ENCODE measurements at regions not wholly inside any gene's neighbourhood (a gene's known extent, or its start where the extent isn't known, plus 50 kb on each side); places are given as distances from the start of the nearest gene placed in this dataset.

DNA sequence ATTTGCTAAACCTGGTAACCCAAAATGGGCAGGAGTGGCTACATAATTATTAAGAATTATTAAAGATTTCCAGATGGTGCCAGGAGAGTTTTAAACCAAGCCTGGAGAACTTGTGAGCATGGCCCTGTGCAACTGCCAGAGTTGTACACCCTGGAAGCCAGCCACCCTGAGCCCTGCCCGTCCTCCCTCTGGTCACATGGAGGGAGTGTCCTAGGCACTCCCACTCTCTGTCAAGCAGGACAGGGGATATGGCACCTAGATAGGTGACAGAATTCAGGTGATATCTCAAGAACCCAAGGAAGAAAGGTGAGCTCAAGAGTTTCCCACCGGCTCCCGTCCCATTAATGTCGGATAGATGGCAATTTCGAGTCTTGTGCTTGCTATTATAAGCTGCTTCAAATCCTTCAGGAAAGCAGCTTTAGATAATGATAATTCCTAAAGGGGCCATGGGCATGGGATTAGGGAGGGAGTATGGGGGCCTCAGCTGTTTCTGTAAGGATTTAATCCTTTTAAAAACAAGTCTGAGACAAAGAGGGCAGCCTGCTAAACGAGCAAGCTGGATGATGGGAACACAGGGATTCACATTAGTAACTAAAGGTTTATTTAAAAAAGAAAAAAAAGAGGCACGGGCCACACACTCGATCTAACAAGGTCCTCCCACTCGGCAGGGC lies 169.1 kb downstream of the BMP7 start:
- TF ChIP-seq, protein P1, sequence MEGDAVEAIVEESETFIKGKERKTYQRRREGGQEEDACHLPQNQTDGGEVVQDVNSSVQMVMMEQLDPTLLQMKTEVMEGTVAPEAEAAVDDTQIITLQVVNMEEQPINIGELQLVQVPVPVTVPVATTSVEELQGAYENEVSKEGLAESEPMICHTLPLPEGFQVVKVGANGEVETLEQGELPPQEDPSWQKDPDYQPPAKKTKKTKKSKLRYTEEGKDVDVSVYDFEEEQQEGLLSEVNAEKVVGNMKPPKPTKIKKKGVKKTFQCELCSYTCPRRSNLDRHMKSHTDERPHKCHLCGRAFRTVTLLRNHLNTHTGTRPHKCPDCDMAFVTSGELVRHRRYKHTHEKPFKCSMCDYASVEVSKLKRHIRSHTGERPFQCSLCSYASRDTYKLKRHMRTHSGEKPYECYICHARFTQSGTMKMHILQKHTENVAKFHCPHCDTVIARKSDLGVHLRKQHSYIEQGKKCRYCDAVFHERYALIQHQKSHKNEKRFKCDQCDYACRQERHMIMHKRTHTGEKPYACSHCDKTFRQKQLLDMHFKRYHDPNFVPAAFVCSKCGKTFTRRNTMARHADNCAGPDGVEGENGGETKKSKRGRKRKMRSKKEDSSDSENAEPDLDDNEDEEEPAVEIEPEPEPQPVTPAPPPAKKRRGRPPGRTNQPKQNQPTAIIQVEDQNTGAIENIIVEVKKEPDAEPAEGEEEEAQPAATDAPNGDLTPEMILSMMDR (IDR thresholded peaks at IDR 0.05): no peak
- TF ChIP-seq POLR2A (IDR thresholded peaks at IDR 0.05): no peak
- H3K4me1 ChIP-seq: peaks cover under 1% of the 10 kb centered on the region
- no peak for DNase-seq
- H3K27ac ChIP-seq: no peak overlapping the region
- ATAC-seq: no peak
- no peak overlapping the region for H3K4me3 ChIP-seq
- WGBS, 2 donors: 44 to 50% methylated on average over 9 of the region's 9 CpGs
- H3K9me3 ChIP-seq: no peaks in the 10 kb centered on the region
- H3K36me3 ChIP-seq (replicated peaks in 1 of 2; ENCODE audit: insufficient read depth in 1 of 2, low read depth in 2 of 2): no peaks in the 10 kb centered on the region
- intact Hi-C loops (cut with DNase I): no loop called here
- no peaks in the 10 kb centered on the region for H3K27me3 ChIP-seq

DNA sequence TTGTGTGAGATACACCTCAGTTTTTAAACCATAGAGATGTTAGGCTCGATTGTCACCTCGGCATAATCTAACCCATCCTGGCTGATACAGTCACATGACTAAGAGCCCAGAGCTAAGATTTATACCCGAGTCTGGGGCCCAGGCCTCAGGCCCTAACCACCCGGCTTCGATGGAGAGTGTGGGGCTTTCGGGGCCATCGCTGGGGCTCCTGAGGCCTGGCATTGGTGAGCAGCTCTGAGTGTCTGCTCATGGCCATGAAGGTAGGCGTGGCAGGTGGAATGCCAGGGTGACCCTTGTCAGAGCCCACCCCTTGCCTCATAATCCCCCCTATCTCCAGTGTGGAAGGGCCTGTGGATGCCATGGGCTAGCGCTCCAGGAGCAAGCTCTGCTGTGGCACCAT lies 164.3 kb downstream of the BMP7 start:
- Histone ChIP-seq H3K4me3 (no peak overlapping the region), H3K36me3 (replicated peaks in 1 of 2; ENCODE audit: insufficient read depth in 1 of 2, low read depth in 2 of 2) (no peaks in the 10 kb centered on the region), H3K4me1 (no peaks in the 10 kb centered on the region), H3K27me3 (no peaks in the 10 kb centered on the region), H3K27ac (no peak overlapping the region), H3K9me3 (no peaks in the 10 kb centered on the region)
- ATAC-seq (no peak), DNase-seq (no peak)
- TF ChIP-seq, protein P1 (IDR thresholded peaks at IDR 0.05): no peak
- no peak for TF ChIP-seq POLR2A (IDR thresholded peaks at IDR 0.05)
- WGBS, 2 donors: 65 to 85% methylated on average over 8 of the region's 9 CpGs
- intact Hi-C loops (cut with DNase I): no loop called here

DNA sequence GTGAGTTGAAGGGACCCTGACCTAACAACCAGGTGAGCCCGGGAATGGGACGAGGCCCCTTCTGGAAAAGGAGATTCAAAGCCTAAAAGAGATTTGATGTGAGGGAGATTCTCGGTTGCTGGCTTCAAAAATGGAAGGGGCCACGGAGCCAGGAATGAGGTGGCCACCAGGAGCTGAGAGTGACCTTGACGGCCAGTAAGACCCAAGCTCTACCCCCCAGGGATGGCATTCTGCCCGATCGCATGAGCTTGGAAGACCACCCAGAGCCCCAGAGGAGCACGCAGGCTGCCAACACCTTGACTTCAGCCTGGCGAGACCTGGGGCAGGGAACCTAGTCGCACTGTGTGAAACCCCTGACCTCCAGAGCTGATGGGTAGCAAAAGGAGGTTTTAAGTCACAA lies 163.9 kb downstream of the BMP7 start:
- no peak for DNase-seq
- Histone ChIP-seq H3K4me1 (no peaks in the 10 kb centered on the region), H3K4me3 (no peak overlapping the region), H3K36me3 (replicated peaks in 1 of 2; ENCODE audit: insufficient read depth in 1 of 2, low read depth in 2 of 2) (no peaks in the 10 kb centered on the region), H3K27ac (no peak overlapping the region), H3K27me3 (no peaks in the 10 kb centered on the region), H3K9me3 (no peaks in the 10 kb centered on the region)
- no peak for TF ChIP-seq POLR2A (IDR thresholded peaks at IDR 0.05)
- TF ChIP-seq, protein P1 (IDR thresholded peaks at IDR 0.05): no peak
- intact Hi-C loops (cut with DNase I): no loop called here
- no peak for ATAC-seq
- WGBS, 2 donors: 77 to 80% methylated on average over 10 of the region's 10 CpGs

DNA sequence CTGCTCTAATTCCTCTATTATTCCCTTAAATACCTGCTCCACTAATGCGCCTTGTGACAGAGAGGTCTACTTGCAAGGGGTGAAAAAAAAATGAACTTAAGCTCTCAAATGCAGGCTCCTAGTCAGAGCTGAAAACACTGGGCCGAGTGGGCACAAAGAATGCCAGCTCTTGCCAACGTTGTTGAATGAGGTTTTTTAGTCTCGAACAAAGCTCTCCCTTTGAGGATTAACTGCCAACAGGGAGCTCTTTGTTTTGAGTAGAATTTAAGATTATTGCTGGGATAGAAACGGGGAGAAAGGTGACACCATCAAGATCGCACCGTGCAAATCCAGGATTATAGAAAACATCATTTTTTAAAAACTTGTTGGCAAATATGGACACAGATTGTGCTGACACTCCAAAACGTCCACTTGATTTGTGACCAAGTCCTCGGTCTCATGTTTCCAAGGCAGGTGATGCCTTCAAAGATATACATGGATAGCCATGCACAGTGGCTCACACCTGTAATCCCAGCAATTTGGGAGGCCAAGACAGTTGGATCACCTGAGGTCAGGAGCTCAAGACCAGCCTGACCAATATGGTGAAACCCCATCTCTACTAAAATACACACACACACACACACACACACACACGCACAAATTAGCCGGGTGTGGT lies 163.2 kb downstream of the BMP7 start:
- Histone ChIP-seq H3K4me1 (no peaks in the 10 kb centered on the region), H3K9me3 (no peaks in the 10 kb centered on the region), H3K36me3 (replicated peaks in 1 of 2; ENCODE audit: insufficient read depth in 1 of 2, low read depth in 2 of 2) (no peaks in the 10 kb centered on the region), H3K27me3 (no peaks in the 10 kb centered on the region), H3K27ac (no peak overlapping the region), H3K4me3 (no peak overlapping the region)
- no peak for TF ChIP-seq POLR2A (IDR thresholded peaks at IDR 0.05)
- TF ChIP-seq, protein P1 (IDR thresholded peaks at IDR 0.05): no peak
- 43 to 54% methylated on average over 11 of the region's 11 CpGs for WGBS, 2 donors
- ATAC-seq (no peak), DNase-seq (no peak)
- intact Hi-C loops (cut with DNase I): no loop called here

DNA sequence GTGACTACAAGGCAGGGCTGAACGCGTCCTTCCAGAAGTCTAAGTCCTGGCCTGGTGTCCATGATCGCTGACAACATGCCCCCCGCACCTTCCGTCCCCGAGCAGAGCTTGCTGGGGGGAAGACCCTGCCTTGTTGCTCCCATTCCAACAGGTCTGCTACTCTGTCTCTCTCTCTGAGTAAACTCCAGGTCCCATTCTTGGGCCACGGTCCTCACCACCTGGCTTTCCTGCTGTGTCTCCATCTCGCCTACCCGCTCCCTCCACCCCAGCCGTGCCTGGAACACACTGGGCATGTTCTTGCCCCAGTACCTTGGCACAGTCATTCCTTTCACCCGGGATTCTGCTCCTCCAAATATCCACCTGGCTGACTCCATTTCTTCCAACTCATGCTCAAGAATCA lies 162.3 kb downstream of the BMP7 start:
- H3K27me3 ChIP-seq: no peaks in the 10 kb centered on the region
- ATAC-seq (no peak), DNase-seq (no peak)
- no peak overlapping the region for H3K4me3 ChIP-seq
- H3K36me3 ChIP-seq (replicated peaks in 1 of 2; ENCODE audit: insufficient read depth in 1 of 2, low read depth in 2 of 2): no peaks in the 10 kb centered on the region
- no peaks in the 10 kb centered on the region for H3K4me1 ChIP-seq
- H3K27ac ChIP-seq: no peak overlapping the region
- WGBS, 2 donors: 77 to 78% methylated on average over 11 of the region's 11 CpGs
- no peaks in the 10 kb centered on the region for H3K9me3 ChIP-seq
- no peak for TF ChIP-seq POLR2A (IDR thresholded peaks at IDR 0.05)
- TF ChIP-seq, protein P1 (IDR thresholded peaks at IDR 0.05): no peak
- intact Hi-C loops (cut with DNase I): no loop called here
